Fibroblast of pulmonary artery (primary cell): ENCODE measurements at regions not wholly inside any gene's neighbourhood (a gene's known extent, or its start where the extent isn't known, plus 50 kb on each side); places are given as distances from the start of the nearest gene placed in this dataset.

ENCODE experiments used
- DNase-seq: peaks from one replicate; pipeline ENCODE4 v3.0.0-alpha.2; 2010; ENCODE audit warnings: low read depth
- H3K4me3 ChIP-seq: replicated peaks from 2 replicates; pipeline ENCODE4 v1.5.1; 2011; ENCODE audit warnings: low read depth, mild to moderate bottlenecking, control low read depth, low read length, moderate library complexity
- CTCF ChIP-seq: IDR thresholded peaks from 2 replicates; pipeline ENCODE4 v1.5.1; 2011; ENCODE audit warnings: mild to moderate bottlenecking, control low read depth, low read length, inconsistent platforms; ENCODE audit errors: missing control alignments

DNA sequence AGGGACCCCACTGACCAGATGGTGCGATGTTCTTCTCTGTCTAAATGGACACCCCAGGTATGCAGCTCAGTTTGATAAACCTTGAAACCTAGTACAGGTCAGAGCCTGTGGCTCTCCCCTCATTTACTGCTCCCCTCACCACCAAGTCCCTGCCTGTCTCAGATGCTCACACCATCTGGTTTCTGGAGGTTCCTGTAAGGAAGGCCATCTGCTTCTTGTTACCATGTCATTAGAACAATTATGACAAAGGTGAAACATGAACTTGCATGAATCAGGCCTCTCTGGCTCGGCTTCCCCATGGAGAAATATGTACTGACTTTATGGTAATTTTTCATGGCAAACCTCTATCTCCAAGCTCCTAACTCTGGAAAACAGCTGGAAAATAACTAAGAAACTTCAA, 965.7 kb downstream of the UQCRFS1 start:
- no peak for DNase-seq
- H3K4me3 ChIP-seq: no peak overlapping the region
- no peak for TF ChIP-seq CTCF

GRCh38 chr19:28245937-28246336, 967.0 kb downstream of the UQCRFS1 start:
- DNase-seq: no peak
- TF ChIP-seq CTCF: no peak

DNA sequence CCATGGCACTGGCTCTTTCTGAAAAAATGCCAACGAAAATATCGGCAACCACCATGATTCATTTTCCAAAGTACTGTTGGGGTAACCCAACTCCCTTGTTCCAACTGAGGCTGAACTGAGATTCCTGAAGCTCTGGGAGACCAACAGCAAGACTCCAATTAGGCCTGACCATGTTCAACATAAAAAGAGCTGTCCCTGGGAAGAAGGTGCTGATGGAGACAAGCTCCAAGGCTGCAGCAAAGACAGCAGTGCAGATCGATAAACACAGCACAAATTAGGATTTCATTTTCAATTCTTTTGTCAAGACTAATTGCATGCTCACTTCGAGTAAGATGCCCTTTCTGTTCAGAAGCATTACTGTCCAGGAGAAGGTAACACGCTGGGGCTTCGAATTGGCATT, 968.0 kb downstream of the UQCRFS1 start:
- TF ChIP-seq CTCF: no peak
- DNase-seq: no peak
- H3K4me3 ChIP-seq: no peak overlapping the region

More at GRCh38 chr19:28245937-28246336, 967.0 kb downstream of the UQCRFS1 start:
- H3K4me3 ChIP-seq: no peak overlapping the region

- DNase-seq: peak; percentile 46
Observed at GRCh38 chr19:28242317-28242927, 970.5 kb downstream of the UQCRFS1 start.

DNA sequence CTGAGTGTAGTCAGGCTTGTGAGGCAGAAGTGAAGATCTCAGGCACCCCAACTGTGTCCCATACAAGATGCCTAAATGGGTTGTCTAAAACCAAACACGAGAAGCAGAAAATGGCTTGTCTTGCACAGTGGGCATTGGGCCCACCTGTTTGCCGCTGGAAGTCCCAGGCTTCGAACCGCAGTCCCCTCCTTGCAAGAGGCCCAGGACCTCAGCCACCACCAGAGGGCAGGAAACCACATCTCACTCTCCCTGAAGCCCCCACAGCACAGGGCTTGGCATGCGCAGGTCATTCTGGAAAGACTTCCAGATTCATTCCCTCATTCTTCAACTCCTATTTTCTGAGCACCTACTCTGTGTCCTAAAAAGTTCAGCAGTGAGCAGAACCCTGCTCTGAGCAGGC, 973.7 kb downstream of the UQCRFS1 start:
- DNase-seq: peak; percentile 13
- TF ChIP-seq CTCF: peak; percentile 20
- no peak overlapping the region for H3K4me3 ChIP-seq

More at GRCh38 chr19:28242317-28242927, 970.5 kb downstream of the UQCRFS1 start:
- TF ChIP-seq CTCF: peak; percentile 63
- H3K4me3 ChIP-seq: no peak overlapping the region

GRCh38 chr19:28238270-28238820, 974.6 kb downstream of the UQCRFS1 start:
- no peak overlapping the region for H3K4me3 ChIP-seq
- no peak for TF ChIP-seq CTCF
- no peak for DNase-seq

DNA sequence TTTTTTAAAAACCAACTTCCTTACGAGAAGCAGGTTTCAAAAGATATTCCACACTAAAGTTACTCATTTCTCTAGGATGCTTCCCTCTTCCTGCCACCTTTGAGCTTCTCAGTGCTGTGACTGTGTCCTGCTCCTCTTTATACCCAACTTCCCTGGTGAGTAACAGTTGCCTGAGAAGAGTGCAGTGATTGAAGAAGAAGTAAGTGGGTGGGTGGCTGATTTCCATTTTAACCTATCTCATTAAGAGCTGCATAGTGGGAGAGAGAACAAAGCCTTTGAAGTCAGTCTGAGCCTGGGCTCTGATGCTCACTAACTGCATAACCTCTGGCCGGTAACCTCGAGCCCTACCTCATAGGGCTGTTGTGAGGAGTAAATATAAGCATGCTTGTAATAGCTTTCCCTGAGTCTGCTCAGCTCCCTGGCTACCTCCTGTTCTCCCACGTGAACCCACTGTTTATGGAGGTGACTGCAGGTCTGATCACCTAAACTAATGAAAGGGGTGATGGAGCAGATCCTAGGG, 977.3 kb downstream of the UQCRFS1 start:
- H3K4me3 ChIP-seq: no peak overlapping the region
- DNase-seq: no peak
- no peak for TF ChIP-seq CTCF
